MM.1S (cell line): ENCODE measurements at regions not wholly inside any gene's neighbourhood (a gene's known extent, or its start where the extent isn't known, plus 50 kb on each side); places are given as distances from the start of the nearest gene placed in this dataset.

Experiments
- DNase-seq: peaks from one replicate; pipeline ENCODE4 v3.0.0-alpha.2; 2015
- H2AFZ ChIP-seq: fragments of 300-600 bp; sonication (generic); 2 replicates; pipeline ENCODE4 v1.6.0; 2016; ENCODE audit warnings: antibody characterized with exemption, low read length
- H3F3A ChIP-seq: fragments of 300-600 bp; sonication (generic); 2 replicates; pipeline ENCODE4 v1.6.1; 2016; ENCODE audit warnings: mild to moderate bottlenecking, antibody characterized with exemption, low read length, moderate library complexity, mixed read lengths; ENCODE audit not compliant: insufficient read depth
- H3K27ac ChIP-seq: fragments of 300-600 bp; sonication (generic); 2 replicates; pipeline ENCODE4 v1.5.1; 2016; ENCODE audit warnings: mild to moderate bottlenecking, low read length
- H3K27me3 ChIP-seq: fragments of 300-600 bp; sonication (generic); replicated peaks from 2 replicates; pipeline ENCODE4 v1.6.0; 2016; ENCODE audit warnings: low read length; ENCODE audit not compliant: insufficient read depth
- H3K36me3 ChIP-seq: fragments of 300-600 bp; sonication (generic); replicated peaks from 2 replicates; pipeline ENCODE4 v1.6.1; 2016; ENCODE audit warnings: mild to moderate bottlenecking, low read length, mixed read lengths; ENCODE audit not compliant: insufficient read depth
- H3K4me1 ChIP-seq: fragments of 300-600 bp; sonication (generic); 2 replicates; pipeline ENCODE4 v1.6.1; 2016; ENCODE audit warnings: low read length, mixed read lengths
- H3K4me2 ChIP-seq: fragments of 300-600 bp; sonication (generic); 2 replicates; pipeline ENCODE4 v1.6.0; 2016; ENCODE audit warnings: low read depth, low read length
- H3K4me3 ChIP-seq: fragments of 300-600 bp; sonication (generic); 2 replicates; pipeline ENCODE4 v1.5.1; 2016; ENCODE audit warnings: low read length, mixed read lengths
- H3K79me2 ChIP-seq: fragments of 300-600 bp; sonication (generic); 2 replicates; pipeline ENCODE4 v1.6.1; 2016; ENCODE audit warnings: mixed run types, low read length, mixed read lengths
- H3K9ac ChIP-seq: fragments of 300-600 bp; sonication (generic); 2 replicates; pipeline ENCODE4 v1.6.1; 2016; ENCODE audit warnings: low read length, mixed read lengths
- H3K9me2 ChIP-seq: fragments of 300-600 bp; sonication (generic); replicated peaks from 2 replicates; pipeline ENCODE4 v1.6.1; 2016; ENCODE audit warnings: mild to moderate bottlenecking, low read length, mixed read lengths; ENCODE audit not compliant: insufficient read depth
- H3K9me3 ChIP-seq: fragments of 300-600 bp; sonication (generic); replicated peaks from 2 replicates; pipeline ENCODE4 v1.6.1; 2016; ENCODE audit warnings: mild to moderate bottlenecking, low read length, mixed read lengths; ENCODE audit not compliant: insufficient read depth
- H4K20me1 ChIP-seq: fragments of 300-600 bp; sonication (generic); 2 replicates; pipeline ENCODE4 v1.6.1; 2016; ENCODE audit warnings: mild to moderate bottlenecking, low read length, moderate library complexity, mixed read lengths; ENCODE audit not compliant: insufficient read depth
- CTCF ChIP-seq: fragments of 300-600 bp; sonication (generic); IDR thresholded peaks from 2 replicates; pipeline ENCODE4 v1.5.1; 2016; ENCODE audit warnings: antibody characterized with exemption, low read length, mixed read lengths
- EZH2 ChIP-seq: fragments of 300-600 bp; sonication (generic); optimal IDR thresholded peaks from 2 replicates; pipeline ENCODE3; 2017; ENCODE audit warnings: low read depth, mild to moderate bottlenecking, antibody characterized with exemption, low read length, mixed read lengths
- EZH2phosphoT487 ChIP-seq: fragments of 300-600 bp; sonication (generic); IDR thresholded peaks from 2 replicates; pipeline ENCODE4 v1.6.1; 2018; ENCODE audit warnings: antibody characterized with exemption, low read length

GRCh38 chr18:78208461-78208860 is 771.2 kb upstream of the SALL3 start:
- TF ChIP-seq EZH2 (no peak), CTCF (no peak), EZH2phosphoT487 (no peak)

GRCh38 chr18:78213361-78213994 is 766.1 kb upstream of the SALL3 start:
- Histone ChIP-seq H3F3A (no peaks in the 10 kb centered on the region), H3K4me1 (no peaks in the 10 kb centered on the region), H3K79me2 (no peaks in the 10 kb centered on the region), H3K9me3 (no peaks in the 10 kb centered on the region), H4K20me1 (no peaks in the 10 kb centered on the region), H3K27me3 (no peaks in the 10 kb centered on the region), H3K4me2 (no peak overlapping the region), H3K4me3 (no peak overlapping the region), H2AFZ (no peak overlapping the region), H3K9me2 (no peaks in the 10 kb centered on the region), H3K9ac (no peak overlapping the region), H3K27ac (no peak overlapping the region), H3K36me3 (no peaks in the 10 kb centered on the region)
- TF ChIP-seq EZH2 (no peak), EZH2phosphoT487 (no peak), CTCF (no peak)
- no peak for DNase-seq

More at GRCh38 chr18:78208461-78208860, 771.2 kb upstream of the SALL3 start:
- Histone ChIP-seq H3K27me3 (no peaks in the 10 kb centered on the region), H3F3A (no peaks in the 10 kb centered on the region), H3K9ac (no peak overlapping the region), H3K4me2 (no peak overlapping the region), H3K4me1 (no peaks in the 10 kb centered on the region), H4K20me1 (no peaks in the 10 kb centered on the region), H2AFZ (no peak overlapping the region), H3K4me3 (no peak overlapping the region), H3K9me2 (no peaks in the 10 kb centered on the region), H3K36me3 (no peaks in the 10 kb centered on the region), H3K9me3 (no peaks in the 10 kb centered on the region), H3K27ac (no peak overlapping the region), H3K79me2 (no peaks in the 10 kb centered on the region)
- DNase-seq = no peak

GRCh38 chr18:78221496-78221895 is 758.1 kb upstream of the SALL3 start:
- H3K4me2 ChIP-seq = no peak overlapping the region
- H3K4me3 ChIP-seq = no peak overlapping the region

More at GRCh38 chr18:78221496-78221895, 758.1 kb upstream of the SALL3 start:
- Histone ChIP-seq H3F3A (no peaks in the 10 kb centered on the region), H3K9me2 (no peaks in the 10 kb centered on the region), H3K27me3 (no peaks in the 10 kb centered on the region), H2AFZ (no peak overlapping the region), H3K36me3 (no peaks in the 10 kb centered on the region), H3K9me3 (no peaks in the 10 kb centered on the region), H3K79me2 (no peaks in the 10 kb centered on the region), H3K4me1 (no peaks in the 10 kb centered on the region), H3K9ac (no peak overlapping the region), H3K27ac (no peak overlapping the region), H4K20me1 (no peaks in the 10 kb centered on the region)
- DNase-seq = no peak
- no peak for TF ChIP-seq CTCF
- no peak for TF ChIP-seq EZH2
- TF ChIP-seq EZH2phosphoT487 = no peak
